Sciatic nerve (tissue), 2 donors: ENCODE measurements at regions not wholly inside any gene's neighbourhood (a gene's known extent, or its start where the extent isn't known, plus 50 kb on each side); places are given as distances from the start of the nearest gene placed in this dataset.
"Not testable (repeated sequence)": the region's sequence is repeated elsewhere in the genome, so short reads cannot be mapped to it uniquely, and the experiment has no call there.

ENCODE experiments used
- ATAC-seq: fragments of 200-7000 bp; cut with Tn5 transposase; one replicate; pipeline ENCODE4 v1.9.1; 2020; ENCODE audit warnings: mild to moderate bottlenecking, moderate library complexity
- DNase-seq: peaks from one replicate; pipeline ENCODE4 v3.0.0-alpha.2; 2020; ENCODE audit warnings: low spot score
- intact Hi-C: fragments of 100-400 bp; cut with DNase I; formaldehyde crosslinking; loops from one replicate; pipeline ENCODE4 v1.14.2; 2022
- donor health status: DM: no; HTN: no; CAD: no.
- donor health status: DM: no; HTN: no; CAD: no.

DNA sequence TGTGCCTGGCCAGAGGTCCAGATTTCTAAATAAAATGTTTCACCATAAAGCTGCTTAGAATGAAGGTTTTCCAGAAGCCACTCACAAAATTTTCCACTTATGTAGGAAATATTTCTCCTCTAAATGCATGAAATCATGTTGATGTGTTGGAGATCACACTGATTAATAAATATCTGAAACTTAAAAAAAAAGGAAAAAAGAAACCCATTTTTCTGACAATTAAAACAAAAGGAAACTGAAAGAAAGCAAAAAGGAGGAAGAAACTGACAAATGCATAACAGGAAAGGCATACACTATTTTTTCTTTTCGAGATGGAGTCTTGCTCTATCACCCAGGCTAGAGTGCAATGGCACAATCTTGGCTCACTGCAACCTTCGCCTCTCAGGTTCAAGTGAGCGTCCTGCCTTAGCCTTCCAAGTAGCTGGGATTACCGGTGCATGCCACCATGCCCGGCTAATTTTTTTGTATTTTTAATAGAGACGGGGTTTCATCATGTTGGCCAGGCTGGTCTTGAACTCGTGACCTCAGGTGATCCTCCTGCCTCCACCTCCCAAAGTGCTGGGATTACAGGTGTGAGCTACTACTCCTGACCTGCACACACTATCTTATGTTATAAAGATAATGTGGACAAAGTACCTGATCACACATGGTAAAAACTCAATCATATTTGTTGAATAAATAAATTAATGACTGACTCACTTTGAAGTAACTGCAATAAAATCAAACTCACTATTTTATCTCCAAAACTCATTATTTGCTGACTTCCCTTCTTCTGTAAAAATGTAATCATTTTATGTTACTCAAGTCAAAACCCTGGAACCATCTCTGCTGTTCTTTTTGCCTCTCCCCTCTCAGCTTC lies 149.8 kb upstream of the NR5A2 start:
- DNase-seq: no peak
- ATAC-seq: no peak
- intact Hi-C loops: no loop called here

DNA sequence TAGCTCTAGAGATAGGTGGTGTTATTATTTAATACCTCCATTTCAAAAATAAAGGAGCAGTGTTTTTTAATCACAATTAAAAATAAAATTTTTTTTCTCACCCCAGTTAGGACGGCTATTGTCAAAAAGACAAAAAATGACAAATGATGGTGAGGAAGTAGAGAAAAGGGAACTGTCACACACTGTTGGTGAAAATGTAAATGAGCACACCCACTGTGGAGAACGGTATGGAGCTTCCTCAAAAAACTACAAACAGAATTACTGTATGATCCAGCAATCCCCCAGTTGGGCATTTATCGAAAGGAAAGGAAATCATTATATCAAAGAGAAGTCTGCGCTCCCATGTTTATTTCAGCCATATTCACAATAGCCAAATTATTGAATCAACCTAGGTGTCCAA lies 148.7 kb upstream of the NR5A2 start:
- ATAC-seq (no peak), DNase-seq (no peak)
- intact Hi-C loops: no loop called here

DNA sequence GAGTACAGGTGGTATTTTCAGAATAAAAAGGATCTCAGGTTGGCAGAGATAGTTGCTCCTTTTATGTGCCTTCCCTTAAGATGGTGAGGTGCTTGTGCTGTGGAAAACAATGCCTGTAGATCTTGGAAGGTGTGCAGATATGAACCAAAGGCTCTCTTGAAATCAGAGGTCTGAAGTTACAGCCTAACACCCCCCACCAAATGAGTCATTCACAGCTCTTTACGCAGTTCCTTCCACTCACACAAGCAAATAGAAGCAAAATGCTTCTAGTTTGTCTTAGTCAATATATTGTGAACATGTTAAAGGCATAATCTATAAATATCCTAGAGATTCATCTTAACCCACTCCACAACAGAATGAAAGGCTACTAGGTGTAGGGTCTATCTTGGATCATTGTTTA lies 128.9 kb upstream of the NR5A2 start:
- intact Hi-C loops: no loop called here
- DNase-seq (no peak), ATAC-seq (no peak)

DNA sequence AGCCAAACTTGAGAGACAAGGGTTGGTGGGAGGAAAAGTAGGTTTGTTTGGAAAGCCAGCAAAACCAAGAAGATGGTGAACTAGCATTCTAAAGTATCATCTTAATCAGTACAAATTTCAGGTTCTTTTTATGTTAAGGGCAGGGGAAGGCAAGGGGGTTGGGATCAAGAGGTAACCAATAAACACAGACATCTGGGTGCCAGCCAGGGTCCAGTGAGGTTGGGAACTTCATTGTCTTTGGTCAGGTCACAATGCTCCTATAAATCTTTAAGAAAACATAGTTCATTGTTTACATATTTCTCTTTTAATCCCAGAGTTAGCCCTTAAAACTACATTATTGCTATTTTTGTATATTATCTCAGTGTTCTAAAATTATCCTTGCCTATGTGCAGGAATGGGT lies 126.2 kb upstream of the NR5A2 start:
- ATAC-seq (no peak), DNase-seq (no peak)
- intact Hi-C loops: no loop called here

DNA sequence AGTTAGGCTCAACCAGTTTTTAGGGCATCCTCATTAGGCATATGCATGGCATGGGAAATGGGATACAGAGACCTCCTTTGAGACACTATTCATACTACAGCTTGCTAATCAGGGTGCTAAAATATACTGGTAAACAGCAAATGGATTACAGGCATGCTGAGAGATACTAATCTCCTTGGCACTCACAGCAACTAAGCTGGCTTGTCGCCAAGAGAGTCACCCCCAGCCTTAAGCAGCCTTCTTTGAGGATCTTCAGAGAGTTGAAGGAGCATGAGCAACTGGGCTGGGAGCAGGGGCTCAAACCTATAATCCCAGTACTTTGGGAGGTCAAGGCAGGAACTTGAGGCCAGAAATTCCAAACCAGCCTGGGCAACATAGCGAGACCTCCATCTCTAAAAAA lies 120.1 kb upstream of the NR5A2 start:
- intact Hi-C loops: no loop called here
- ATAC-seq: no peak

DNA sequence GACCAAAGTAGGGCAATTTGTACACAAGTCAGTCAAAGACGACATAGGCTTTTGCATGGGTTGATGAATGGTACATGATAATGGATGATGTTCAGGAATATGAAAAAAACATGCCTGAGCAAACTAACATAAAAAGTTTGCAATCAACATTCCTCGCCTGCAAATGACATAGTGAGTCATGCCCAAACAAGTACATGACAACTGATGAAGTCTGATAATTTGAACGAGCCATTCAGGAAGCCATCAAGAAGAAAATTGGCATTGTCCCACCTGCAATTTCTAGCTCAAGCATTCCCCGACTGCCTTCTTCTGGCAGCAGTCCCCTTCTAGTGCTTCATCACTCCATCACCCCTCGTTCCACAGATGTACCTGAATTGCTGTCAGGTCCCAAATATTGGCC lies 118.4 kb upstream of the NR5A2 start:
- intact Hi-C loops: no loop called here
- DNase-seq: no peak
- ATAC-seq: no peak

More for the DNA sequence above, 120.1 kb upstream of the NR5A2 start:
- DNase-seq: no peak

DNA sequence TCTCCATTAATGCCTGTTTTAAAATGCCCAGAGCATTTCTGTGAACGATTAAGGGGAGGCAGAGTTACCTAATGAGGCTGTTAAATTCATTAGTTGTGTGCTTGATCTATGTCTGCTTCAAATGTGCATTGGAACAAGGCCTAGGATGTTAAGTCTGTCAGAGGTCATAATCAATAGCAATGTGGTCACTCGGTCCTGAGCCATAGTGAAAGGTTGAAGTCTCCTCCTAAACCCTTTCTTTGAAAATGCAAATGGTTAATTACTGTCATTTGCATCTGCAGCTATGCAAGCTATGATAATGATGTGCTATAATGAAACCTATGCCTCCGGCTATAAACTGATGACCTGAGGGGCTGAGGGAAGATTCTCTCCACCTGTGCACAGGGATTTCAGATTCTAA lies 114.2 kb upstream of the NR5A2 start:
- no peak for DNase-seq
- ATAC-seq: no peak
- intact Hi-C loops: no loop called here

DNA sequence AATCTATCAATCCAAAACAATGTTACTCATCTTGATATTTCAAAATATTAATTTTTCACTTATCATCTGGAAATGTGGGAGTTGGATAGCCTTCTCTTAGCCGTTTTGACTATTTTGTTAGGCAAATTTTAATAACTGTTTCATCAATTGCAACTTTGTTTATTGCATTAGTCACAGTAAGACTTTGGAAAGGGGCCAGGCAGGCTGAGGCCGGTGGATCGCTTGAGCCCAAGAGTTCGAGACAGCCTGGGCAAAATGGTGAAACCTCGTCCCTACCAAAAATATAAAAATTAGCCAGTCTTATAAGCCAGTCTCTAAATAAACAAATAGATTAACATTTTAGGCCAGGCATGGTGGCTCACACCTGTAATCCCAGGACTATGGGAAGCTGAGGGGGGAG lies 113.0 kb upstream of the NR5A2 start:
- DNase-seq (no peak), ATAC-seq (no peak)
- intact Hi-C loops: no loop called here

DNA sequence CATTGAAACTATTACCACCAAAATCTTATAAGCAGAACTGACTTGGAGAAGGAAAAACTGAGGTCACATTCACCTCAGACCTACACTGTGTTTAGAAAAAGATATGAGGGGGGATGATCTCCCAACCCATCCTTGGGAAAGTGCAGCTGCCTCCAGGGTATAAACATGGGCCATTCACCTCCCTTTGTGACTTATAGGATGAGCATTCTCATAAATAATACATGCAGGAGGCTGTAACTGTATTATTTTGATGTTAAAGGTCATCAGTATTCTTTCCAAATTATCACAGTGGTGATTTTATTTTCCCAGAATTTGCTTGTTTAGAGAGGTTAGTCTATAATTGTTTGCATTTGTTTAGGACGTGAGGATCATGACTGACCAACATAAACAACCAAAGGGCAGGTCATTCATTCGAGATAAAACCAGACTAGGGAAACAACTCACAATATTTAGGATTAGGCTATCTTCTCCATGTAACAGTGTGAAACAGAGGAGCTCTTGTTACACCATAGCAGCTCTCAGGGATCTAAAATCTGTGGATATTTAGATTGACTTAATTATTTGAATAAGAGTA lies 109.2 kb upstream of the NR5A2 start:
- no peak for ATAC-seq
- no peak for DNase-seq
- intact Hi-C loops: no loop called here

DNA sequence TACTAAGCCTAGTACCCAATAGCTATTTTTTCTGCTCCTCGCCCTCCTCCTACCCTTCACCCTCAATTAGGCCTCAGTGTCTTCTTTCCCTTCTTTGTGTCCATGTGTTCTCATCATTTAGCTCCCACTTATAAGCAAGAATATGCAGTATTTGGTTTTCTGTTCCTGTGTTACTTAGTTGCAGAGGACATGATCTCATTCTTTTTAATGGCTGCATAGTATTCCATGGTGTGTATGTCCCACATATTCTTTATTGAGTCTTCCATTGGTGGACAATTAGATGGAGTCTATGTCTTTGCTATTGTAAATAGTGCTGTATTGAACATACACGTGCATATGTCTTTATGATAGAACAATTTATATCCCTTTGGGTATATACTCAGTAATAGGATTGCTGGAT lies 106.9 kb upstream of the NR5A2 start:
- no peak for ATAC-seq
- no peak for DNase-seq
- intact Hi-C loops: no loop called here

DNA sequence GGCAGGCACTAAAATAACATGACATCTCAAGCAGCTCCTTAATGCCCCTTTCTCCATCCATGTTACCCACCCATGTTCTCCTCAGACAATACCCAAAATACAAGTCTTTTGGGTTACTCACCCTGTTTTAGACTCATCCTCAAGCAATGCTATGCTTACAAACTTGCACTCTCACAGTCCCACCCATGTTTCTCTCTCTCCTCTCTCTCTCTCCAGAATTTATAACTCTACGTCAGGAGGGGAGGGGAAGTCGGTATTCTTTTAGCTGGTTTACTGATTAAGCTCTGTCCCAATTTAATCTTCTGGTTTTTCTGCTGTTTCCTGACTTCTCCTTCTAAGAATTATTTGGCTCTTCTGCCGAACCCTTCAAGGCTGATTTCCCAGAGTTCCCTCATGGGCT lies 98.0 kb upstream of the NR5A2 start:
- ATAC-seq (no peak), DNase-seq (no peak)
- intact Hi-C loops: no loop called here

DNA sequence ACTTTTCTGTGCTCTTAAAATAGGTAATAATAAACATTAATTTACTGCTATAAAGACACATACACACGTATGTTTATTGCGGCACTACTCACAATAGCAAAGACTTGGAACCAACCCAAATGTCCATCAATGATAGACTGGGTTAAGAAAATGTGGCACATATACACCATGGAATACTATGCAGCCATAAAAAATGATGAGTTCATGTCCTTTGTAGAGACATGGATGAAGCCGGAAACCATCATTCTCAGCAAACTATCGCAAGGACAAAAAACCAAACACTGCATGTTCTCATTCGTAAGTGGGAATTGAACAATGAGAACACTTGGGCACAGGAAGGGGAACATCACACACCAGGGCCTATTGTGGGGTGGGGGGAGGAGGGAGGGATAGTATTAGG lies 97.4 kb upstream of the NR5A2 start:
- intact Hi-C loops, DNase-seq, ATAC-seq: not testable (repeated sequence)

DNA sequence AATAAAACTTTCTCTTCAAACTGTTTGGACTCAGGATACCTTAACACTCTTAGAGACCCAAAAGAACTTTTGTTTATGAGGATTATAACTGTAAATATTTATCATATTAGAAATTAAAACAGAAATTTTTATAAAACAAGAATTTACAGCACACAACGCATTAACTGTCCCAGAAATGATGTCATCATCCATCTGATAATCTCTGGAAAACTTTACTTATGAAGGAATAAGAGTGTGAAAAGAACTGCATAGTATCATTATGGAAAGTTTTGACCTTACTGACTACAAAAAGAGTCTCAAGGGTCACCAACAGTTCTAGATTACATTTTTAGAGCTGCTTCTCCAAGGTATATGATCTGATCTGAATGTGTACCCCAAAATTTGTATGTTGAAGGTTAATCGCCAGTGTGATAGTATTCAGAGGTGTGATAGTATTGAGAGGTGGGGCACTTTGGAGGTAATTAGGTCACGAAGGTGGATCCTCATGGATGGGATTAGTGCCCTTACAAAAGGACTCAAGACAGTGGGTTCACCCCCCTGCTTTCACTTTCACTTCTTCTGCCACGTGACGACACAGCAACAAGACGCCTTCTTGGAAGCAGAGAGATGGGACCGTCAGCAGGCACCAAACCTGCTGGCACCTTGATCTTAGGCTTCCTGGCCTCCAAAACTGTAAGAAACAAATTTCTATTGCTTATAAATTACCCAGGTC lies 95.7 kb upstream of the NR5A2 start:
- ATAC-seq (no peak), DNase-seq (no peak)
- intact Hi-C loops: no loop called here

DNA sequence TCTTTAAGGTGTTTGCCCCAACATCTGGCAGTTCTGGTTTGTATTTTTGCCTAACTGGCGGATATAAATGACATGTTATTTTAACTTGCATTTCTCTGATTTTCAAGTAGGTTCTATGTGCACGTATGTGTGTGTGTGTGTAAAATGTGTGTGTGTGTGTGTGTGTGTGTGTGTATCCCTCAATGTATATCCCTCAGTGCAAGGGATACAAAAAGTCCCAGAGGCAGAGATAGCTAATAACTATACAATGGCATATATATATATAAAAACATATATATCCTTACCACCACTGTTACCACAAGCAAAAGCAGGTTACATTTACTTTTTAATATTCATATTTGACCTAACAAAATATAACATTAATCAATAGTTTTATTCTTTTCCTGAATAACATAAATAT lies 95.0 kb upstream of the NR5A2 start:
- intact Hi-C loops: no loop called here
- ATAC-seq (no peak), DNase-seq (no peak)

DNA sequence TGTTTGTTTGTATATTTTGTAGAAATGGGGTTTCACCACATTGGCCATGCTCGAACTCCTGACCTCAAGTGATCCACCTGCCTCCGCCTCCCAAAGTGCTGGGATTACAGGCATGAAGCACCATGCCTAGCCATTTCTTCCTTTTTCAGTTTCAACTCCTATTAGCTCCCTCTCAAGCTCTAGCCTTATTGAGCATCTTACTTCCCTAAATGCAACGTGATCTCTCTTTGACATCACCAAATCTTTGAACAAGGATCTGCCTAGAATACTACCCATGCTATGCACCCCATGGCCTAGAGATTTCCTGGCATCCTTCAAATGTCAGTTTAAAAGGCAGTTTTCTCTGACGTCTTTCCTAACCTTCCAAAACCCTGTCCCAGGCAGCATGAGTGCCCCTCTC lies 91.1 kb upstream of the NR5A2 start:
- DNase-seq (no peak), ATAC-seq (no peak)
- intact Hi-C loops: no loop called here

DNA sequence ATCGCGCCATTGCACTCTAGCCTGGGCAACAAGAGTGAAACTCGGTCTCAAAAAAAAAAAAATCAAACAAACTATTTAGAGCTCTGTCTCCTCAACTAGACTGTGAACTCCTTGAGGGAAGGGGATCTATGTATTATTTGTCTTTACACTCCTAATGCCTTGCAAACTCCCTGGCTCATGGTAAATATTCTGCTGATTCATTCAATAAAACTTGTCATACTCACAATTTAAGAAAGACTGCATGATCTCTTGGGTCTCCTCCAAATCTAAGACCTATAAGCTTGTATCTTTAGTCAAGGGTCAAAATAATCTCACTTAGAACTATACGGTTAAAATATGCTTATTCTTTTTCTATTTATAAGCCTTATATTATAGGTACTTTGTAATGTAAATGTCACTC lies 90.3 kb upstream of the NR5A2 start:
- ATAC-seq: no peak
- intact Hi-C loops: no loop called here
- DNase-seq: no peak

DNA sequence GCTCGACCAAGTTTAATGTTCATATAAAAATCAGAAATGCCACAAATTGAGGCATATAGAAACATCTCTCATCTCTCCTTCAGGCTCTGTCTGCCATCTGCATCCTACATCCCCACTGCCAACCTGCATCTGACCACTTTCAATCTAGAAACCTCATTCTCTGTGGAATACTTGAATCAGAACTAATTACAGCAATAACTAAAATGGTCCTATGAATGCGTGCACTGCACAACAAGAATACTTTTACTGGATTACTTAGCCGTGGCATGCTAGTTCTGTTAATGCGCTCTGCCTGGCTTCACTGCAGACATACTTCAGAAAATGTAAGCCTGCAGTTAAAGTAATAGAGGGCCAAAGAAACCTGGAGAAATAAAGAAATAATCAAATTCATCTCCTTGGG lies 89.8 kb upstream of the NR5A2 start:
- intact Hi-C loops: no loop called here
- ATAC-seq (no peak), DNase-seq (no peak)

DNA sequence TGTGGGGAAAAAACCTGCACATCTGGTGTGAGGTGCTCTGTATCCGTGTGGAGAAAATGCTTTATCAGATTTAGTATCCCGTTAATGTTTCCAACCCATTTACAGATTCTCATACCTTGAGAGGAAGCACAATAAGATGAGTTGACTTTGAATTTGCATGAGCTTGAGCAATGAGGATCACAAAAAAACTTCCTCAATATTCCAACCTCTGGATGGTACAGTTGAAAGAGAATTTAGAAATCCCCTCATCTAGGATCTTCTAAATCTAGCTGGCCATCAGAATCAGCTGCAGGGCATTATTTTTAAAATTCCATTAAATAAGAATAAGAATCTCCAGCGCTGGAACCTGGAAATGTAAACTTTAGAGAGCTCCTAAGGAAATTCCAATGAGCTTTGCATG lies 82.5 kb upstream of the NR5A2 start:
- no peak for ATAC-seq
- intact Hi-C loops: no loop called here
- DNase-seq: no peak

DNA sequence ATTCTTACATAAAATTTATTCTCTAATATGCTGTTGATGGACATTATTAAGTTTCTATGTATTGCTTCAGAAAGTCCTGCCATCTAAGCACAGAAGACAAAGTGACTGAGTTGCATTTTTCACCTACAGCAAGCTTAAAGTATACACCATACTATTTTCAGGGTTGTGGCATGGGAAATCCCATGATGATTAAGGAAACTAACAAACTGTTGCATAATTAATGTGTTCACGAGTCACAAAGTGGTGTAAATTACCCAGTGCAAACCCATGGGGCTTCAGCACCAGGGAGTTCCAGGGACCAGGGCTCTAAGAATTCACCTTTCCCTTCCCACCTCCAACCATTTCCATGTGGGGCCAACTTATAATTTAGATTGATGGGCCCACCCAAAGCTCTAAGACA lies 81.9 kb upstream of the NR5A2 start:
- no peak for DNase-seq
- no peak for ATAC-seq
- intact Hi-C loops: no loop called here

DNA sequence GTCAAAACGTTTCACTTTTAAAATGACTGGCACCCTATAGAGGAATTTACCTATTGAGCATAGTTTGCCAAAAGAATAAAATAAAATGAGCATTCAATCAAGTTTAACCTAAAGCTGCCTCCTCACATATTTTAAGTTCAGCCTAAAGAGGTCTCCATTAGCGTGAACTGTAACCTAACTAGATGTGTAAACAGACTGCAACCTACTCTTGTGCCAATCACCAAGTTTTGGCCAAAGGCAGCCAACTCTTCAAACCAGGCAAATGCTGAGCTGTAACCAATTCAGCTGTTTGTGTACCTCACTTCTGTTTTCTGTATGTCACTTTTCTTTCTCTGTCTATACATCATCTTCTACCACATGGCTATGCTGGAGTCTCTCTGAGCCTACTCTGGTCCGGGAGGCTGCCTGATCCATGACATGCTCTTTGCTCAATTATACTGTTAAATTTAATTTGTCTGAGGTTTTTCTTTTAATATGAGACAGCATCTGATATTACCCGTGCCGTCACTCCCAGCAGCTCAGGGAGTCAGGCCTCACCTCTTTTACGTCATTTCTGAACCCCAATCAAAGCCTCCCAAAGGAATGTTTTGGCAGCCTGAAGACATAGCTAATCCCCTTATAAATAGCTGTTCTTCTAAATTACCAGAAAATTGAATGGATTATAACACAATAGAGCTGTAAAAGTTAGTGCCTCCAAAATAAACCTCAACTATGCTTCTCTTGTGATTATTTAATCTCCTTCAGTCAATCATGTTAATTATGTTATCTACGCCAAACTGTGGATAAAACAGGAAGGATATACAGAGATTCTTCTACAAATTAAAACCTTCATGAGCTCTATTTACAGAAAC lies 81.0 kb upstream of the NR5A2 start:
- intact Hi-C loops: no loop called here

More for the DNA sequence above, 81.0 kb upstream of the NR5A2 start:
- ATAC-seq (no peak), DNase-seq (no peak)
